ENCODE measurements at regions not wholly inside any gene's neighbourhood (a gene's known extent, or its start where the extent isn't known, plus 50 kb on each side); places are given as distances from the start of the nearest gene placed in this dataset.

GRCh38 chr1:164225011-164225410 is 334.0 kb upstream of the PBX1 start:
- H3K4me1 ChIP-seq, result no peaks in the 10 kb centered on the region
- TF ChIP-seq POLR2A (IDR thresholded peaks at IDR 0.05) (no peak), CTCF (IDR thresholded peaks at IDR 0.05) (no peak)
- no peaks in the 10 kb centered on the region for H3K9me3 ChIP-seq
- H3K27me3 ChIP-seq, result no peaks in the 10 kb centered on the region
- intact Hi-C loops (cut with DNase I; ENCODE audit: low total_unique reads), result no loop called here
- H3K27ac ChIP-seq, result no peak overlapping the region
- DNase-seq, result no peak
- no peak overlapping the region for H3K4me3 ChIP-seq
- no peaks in the 10 kb centered on the region for H3K36me3 ChIP-seq (ENCODE audit: low read depth, missing control alignments)
- WGBS, 2 donors, result 71 to 77% methylated on average over 2 of the region's 2 CpGs

GRCh38 chr1:164226977-164227376 is 332.0 kb upstream of the PBX1 start:
- no peak for DNase-seq
- TF ChIP-seq CTCF (IDR thresholded peaks at IDR 0.05), result no peak
- TF ChIP-seq POLR2A (IDR thresholded peaks at IDR 0.05), result no peak
- Histone ChIP-seq H3K27me3 (no peaks in the 10 kb centered on the region), H3K36me3 (ENCODE audit: low read depth, missing control alignments) (no peaks in the 10 kb centered on the region), H3K27ac (no peak overlapping the region), H3K4me3 (no peak overlapping the region), H3K9me3 (no peaks in the 10 kb centered on the region), H3K4me1 (no peaks in the 10 kb centered on the region)
- WGBS, 2 donors, result 81 to 95% methylated on average over 4 of the region's 4 CpGs
- intact Hi-C loops (cut with DNase I; ENCODE audit: low total_unique reads), result no loop called here

- WGBS, 2 donors, result 62 to 63% methylated on average over 6 of the region's 6 CpGs
- Histone ChIP-seq H3K4me1 (no peaks in the 10 kb centered on the region), H3K36me3 (ENCODE audit: low read depth, missing control alignments) (no peaks in the 10 kb centered on the region), H3K4me3 (no peak overlapping the region), H3K27ac (no peak overlapping the region), H3K9me3 (no peaks in the 10 kb centered on the region), H3K27me3 (no peaks in the 10 kb centered on the region)
- intact Hi-C loops (cut with DNase I; ENCODE audit: low total_unique reads), result no loop called here
- DNase-seq, result no peak
- TF ChIP-seq POLR2A (IDR thresholded peaks at IDR 0.05), result no peak
- TF ChIP-seq CTCF (IDR thresholded peaks at IDR 0.05), result no peak
Measured at GRCh38 chr1:164228928-164229327, 330.1 kb upstream of the PBX1 start.

GRCh38 chr1:164233149-164233548 is 325.8 kb upstream of the PBX1 start:
- Histone ChIP-seq H3K27ac (no peak overlapping the region), H3K27me3 (no peaks in the 10 kb centered on the region)
- WGBS, 2 donors, result 49 to 67% methylated on average over 3 of the region's 3 CpGs

More at GRCh38 chr1:164233149-164233548, 325.8 kb upstream of the PBX1 start:
- DNase-seq, result no peak
- Histone ChIP-seq H3K4me1 (no peaks in the 10 kb centered on the region), H3K9me3 (no peaks in the 10 kb centered on the region), H3K4me3 (no peak overlapping the region), H3K36me3 (ENCODE audit: low read depth, missing control alignments) (no peaks in the 10 kb centered on the region)
- intact Hi-C loops (cut with DNase I; ENCODE audit: low total_unique reads), result no loop called here
- TF ChIP-seq POLR2A (IDR thresholded peaks at IDR 0.05), result no peak
- TF ChIP-seq CTCF (IDR thresholded peaks at IDR 0.05), result no peak

Measured in testis (tissue), 2 donors.